AG04450 (cell line): ENCODE measurements at regions not wholly inside any gene's neighbourhood (a gene's known extent, or its start where the extent isn't known, plus 50 kb on each side); places are given as distances from the start of the nearest gene placed in this dataset.

ENCODE experiments used
- CTCF ChIA-PET: fragments of 300-600, 350-600 bp; formaldehyde crosslinking; extraction: SDS; loops from one replicate; lab custom pipeline; 2022; ENCODE audit warnings: antibody characterized with exemption, inconsistent platforms; lab: Charles Lee
- POLR2A ChIA-PET: fragments of 350-600 bp; formaldehyde crosslinking; extraction: SDS; loops from one replicate; lab custom pipeline; 2021; ENCODE audit warnings: antibody characterized with exemption, inconsistent platforms; lab: Yijun Ruan, JAX
- DNase-seq: peaks from one replicate; pipeline ENCODE4 v3.0.0-alpha.2; 2011; ENCODE audit warnings: low read depth, low spot score
- H3K27ac ChIP-seq: one replicate; pipeline ENCODE4 v1.5.1; 2012; ENCODE audit warnings: low read depth, low read length, control low read depth
- H3K27me3 ChIP-seq: one replicate; pipeline ENCODE4 v1.6.0; 2012; ENCODE audit warnings: low read length; ENCODE audit not compliant: control insufficient read depth, insufficient read depth
- H3K4me3 ChIP-seq: 2 replicates; pipeline ENCODE4 v1.5.1; 2011; ENCODE audit warnings: mild to moderate bottlenecking, low read depth, low read length, control low read depth
- H3K9me3 ChIP-seq: 2 replicates; pipeline ENCODE4 v1.5.1; 2012; ENCODE audit warnings: low read length; ENCODE audit not compliant: control insufficient read depth, insufficient read depth
- CTCF ChIP-seq: IDR thresholded peaks from 2 replicates; pipeline ENCODE4 v1.5.1; 2011; ENCODE audit warnings: low read depth, low read length, control low read depth, inconsistent platforms

- no peaks in the 10 kb centered on the region for H3K27me3 ChIP-seq
- no peak overlapping the region for H3K4me3 ChIP-seq
- DNase-seq: no peak
- H3K9me3 ChIP-seq: no peaks in the 10 kb centered on the region
- H3K27ac ChIP-seq: no peak overlapping the region
- ChIA-PET POLR2A (no interaction called here), CTCF (no interaction called here)
- TF ChIP-seq CTCF: no peak
Observed at GRCh38 chr1:78318011-78318410, 172.8 kb upstream of the PTGFR start.

- Histone ChIP-seq H3K4me3 (no peak overlapping the region), H3K9me3 (no peaks in the 10 kb centered on the region), H3K27ac (no peak overlapping the region), H3K27me3 (no peaks in the 10 kb centered on the region)
- CTCF ChIA-PET: interaction anchor here (1.0 kb wide), 1 partner anchor 14 kb away, joined by 4 read pairs; no protein-coding TSS in a partner anchor
- no peak for TF ChIP-seq CTCF
- no peak for DNase-seq
- POLR2A ChIA-PET: no interaction called here
Observed at GRCh38 chr1:78319603-78320002, 171.2 kb upstream of the PTGFR start.

DNA sequence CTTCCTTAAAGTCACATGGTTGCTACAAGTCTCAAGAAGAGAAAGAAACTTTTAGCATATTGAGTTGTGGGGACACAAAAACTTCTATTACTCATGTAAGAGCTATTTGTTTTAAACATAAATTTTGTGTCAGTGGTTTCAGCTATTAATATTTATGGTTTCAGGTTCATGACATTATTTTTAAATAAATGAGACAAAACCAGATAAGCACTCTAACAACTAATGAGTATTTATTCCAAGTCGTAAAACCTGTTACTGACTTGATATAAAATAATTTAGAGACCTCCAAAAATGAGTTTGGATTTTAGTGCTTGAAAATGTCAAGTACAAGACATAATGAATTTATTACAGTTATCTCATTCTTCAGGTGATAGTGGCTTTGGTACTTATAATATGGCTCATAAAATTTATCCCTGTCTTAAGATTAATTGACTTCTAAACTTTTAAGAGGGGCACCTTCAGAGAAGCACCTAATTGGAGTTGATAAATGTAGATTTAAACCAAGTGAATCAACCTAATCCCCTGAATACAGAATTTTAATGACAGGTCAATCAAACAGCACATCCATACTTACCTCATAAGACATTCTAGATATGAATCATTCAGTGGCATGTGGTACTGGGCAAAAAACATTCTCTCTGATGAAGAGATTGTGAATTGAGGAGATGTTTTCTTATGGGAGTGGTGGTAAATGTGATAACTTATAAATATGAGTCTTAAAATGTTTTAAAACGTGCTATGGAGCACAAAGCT lies 167.7 kb upstream of the PTGFR start:
- Histone ChIP-seq H3K27ac (no peak overlapping the region), H3K9me3 (no peaks in the 10 kb centered on the region), H3K27me3 (no peaks in the 10 kb centered on the region), H3K4me3 (no peak overlapping the region)
- POLR2A ChIA-PET: no interaction called here
- CTCF ChIA-PET: interaction anchor here (0.6 to 0.9 kb wide), 5 partner anchors 9 to 209 kb away, joined by 3 to 6 read pairs (median 4); no protein-coding TSS in a partner anchor
- TF ChIP-seq CTCF: no peak
- DNase-seq: no peak

DNA sequence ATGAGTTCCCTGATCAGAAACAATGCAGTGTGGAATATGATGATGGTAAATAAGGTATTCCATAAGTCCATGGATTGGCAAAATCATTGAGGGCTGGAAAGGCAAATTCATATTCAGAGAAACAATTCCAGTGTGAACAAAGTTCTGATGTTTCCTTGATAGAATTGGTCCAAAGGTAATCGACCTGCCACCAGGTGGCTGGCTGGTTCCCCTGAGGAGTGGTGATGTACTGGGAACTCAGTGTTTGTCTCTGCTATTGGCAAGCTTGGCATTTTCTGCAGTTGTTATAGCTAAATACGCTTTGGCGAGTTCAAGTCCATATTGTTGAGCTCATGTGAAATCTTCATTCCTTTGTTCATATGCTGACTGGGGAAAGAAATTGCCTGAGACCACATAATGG lies 165.5 kb upstream of the PTGFR start:
- Histone ChIP-seq H3K27ac (no peak overlapping the region), H3K27me3 (no peaks in the 10 kb centered on the region)

More for the DNA sequence above, 165.5 kb upstream of the PTGFR start:
- H3K4me3 ChIP-seq: no peak overlapping the region
- CTCF ChIA-PET: no interaction called here
- no peak for DNase-seq
- TF ChIP-seq CTCF: no peak
- POLR2A ChIA-PET: no interaction called here
- no peaks in the 10 kb centered on the region for H3K9me3 ChIP-seq
